HG03196 (cell line): ENCODE measurements at regions not wholly inside any gene's neighbourhood (a gene's known extent, or its start where the extent isn't known, plus 50 kb on each side); places are given as distances from the start of the nearest gene placed in this dataset.

ENCODE experiments used
- ATAC-seq: cut with Tn5 transposase; IDR thresholded peaks from one replicate; pipeline ENCODE4 v1.9.1; 2021; ENCODE audit not compliant: unreplicated experiment

DNA sequence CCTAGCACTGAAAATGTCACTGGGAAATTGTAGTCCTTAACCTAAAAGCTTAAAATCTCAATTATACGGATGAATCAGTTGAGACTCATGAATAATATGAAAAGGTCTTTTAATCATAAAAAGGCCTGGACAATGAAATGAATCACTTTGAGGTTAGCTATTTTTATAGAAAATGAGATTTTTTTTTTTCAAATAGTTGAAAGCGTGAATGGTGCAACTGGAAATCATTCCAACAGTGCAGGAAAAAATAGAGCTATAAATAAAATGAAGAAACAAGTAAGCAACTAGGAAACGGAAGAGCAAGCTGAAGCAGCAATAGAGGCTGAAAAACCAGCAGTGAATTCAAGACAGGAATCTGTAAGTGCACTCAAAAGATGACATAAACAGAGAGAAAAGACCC is 142.9 kb downstream of the BACH1 start:
- ATAC-seq = no peak

DNA sequence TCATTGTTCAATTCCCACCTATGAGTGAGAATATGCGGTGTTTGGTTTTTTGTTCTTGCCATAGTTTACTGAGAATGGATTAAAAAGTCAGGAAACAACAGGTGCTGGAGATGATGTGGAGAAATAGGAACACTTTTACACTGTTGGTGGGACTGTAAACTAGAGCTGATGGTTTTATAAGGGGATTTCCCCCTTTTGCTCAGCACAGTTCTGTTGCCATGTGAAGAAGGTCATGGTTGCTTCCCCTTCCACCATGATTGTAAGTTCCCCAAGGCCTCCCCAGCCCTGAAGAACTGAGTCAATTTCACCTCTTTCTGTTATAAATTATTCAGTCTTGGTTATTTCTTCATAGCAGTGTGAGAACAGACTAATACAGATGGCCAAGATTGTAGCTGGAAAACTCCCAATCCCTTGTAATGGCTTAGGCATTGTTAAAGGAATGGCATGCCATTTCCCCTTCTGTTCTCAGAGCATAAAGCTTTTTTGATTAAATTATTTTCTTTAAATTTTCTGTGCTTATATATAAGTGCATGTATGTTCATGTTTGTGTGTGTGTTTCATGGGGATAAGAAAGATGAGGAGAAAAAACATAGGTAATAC is 144.8 kb downstream of the BACH1 start:
- ATAC-seq = no peak

DNA sequence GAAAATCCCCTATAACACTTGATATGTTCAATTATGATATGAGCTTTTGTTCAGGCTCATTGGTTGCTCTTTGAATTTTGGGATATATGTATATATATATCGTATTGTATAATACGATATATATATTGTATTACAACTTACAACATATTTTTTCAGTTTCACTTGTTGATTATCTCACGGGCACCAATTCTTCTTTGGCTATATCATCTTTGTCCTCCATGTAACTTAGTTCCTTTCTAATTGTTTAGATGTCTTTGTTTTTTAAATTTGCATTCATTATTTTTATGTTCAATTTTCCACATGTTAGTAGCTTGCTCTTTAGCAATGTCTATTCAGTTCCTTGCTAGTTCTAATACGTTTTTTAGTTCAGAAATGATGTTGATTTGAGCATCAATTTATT is 150.0 kb downstream of the BACH1 start:
- ATAC-seq = no peak

GRCh38 chr21:29449306-29449950 is 150.7 kb downstream of the BACH1 start:
- no peak for ATAC-seq

DNA sequence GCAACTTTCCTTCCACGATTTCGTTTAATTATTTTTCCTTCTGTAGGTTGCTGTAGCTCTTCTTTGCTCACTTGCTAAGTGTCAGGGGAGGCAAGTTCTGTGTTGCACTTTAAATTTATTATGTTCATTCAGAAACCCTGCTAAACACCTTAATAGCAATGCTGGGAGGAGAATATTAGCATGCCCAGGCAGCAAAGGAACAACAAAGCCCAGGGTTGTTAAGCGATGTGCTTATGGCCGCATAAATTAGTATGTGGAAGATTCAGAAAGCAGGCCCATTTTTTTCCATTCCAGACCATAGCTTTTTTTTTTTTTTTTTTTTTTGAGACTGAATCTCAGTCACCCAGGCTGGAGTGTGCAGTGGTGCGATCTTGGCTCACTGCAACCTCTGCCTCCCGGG is 151.3 kb downstream of the BACH1 start:
- ATAC-seq = no peak

- no peak for ATAC-seq
These were observed 154.8 kb downstream of the BACH1 start for GRCh38 chr21:29453511-29453910.

GRCh38 chr21:29454179-29454578 is 155.5 kb downstream of the BACH1 start:
- no peak for ATAC-seq

DNA sequence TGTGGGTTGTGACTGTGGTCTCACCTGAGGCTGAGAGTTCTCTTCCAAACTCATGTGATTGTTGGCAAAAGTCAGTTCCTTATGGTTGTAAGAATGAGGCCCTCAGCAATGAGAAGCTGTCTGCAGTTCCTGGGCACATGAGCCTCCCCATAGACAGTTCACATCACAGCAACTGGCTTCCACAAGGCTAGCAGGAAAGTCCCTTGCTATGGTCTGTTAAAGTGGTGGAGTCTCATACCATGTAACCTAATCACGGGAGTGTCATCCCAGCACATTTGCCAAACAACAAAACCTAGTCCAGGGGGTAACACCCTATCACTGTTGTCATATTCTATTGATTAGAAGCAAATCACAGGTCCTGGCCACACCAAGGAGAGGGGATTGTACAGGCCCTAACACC is 163.8 kb downstream of the BACH1 start:
- no peak for ATAC-seq

GRCh38 chr21:29465546-29465945 is 166.8 kb downstream of the BACH1 start:
- no peak for ATAC-seq

DNA sequence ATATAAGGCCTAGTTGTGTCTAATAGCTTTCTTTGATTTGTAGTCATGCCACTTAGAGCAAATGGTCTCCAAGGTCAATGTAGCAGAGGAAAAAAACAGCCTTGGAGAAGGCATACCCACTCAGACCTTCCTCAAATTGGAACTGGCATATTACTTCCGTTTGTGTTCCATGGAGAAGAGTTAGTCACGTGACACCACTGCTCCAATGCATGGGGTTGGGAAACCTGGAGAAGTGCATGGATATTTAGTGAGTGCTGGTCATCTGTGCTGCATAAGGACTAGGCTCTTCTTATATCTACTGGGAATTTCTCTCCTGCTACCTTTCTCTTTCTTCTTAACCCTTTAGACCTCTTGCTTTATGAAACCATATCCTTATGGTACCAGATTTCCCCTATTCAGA is 167.8 kb downstream of the BACH1 start:
- ATAC-seq = no peak

GRCh38 chr21:29470397-29470796 is 171.7 kb downstream of the BACH1 start:
- ATAC-seq = no peak

GRCh38 chr21:29473808-29474207 is 175.1 kb downstream of the BACH1 start:
- no peak for ATAC-seq

GRCh38 chr21:29475329-29475728 is 176.6 kb downstream of the BACH1 start:
- ATAC-seq = no peak

DNA sequence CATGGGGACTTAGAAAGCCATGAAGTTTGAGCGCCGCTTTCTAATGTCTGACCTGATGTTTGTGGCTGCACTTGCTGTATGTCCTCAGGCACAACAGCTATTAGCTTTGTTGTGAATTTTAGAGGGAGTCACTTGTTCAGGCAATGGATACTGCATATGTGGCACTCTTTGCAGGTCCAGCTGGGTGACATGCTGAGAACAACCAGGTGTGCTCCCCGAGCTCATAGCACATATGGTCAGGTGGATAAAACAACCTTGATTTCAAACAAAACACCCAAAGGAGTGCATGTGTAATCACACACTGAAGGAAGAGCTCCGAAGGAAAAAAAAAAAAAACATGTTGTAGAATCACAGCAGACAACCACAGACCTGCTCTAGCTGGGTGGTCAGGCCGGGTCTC is 178.6 kb downstream of the BACH1 start:
- no peak for ATAC-seq

- ATAC-seq = no peak
These were observed 179.2 kb downstream of the BACH1 start for GRCh38 chr21:29477941-29478340.

DNA sequence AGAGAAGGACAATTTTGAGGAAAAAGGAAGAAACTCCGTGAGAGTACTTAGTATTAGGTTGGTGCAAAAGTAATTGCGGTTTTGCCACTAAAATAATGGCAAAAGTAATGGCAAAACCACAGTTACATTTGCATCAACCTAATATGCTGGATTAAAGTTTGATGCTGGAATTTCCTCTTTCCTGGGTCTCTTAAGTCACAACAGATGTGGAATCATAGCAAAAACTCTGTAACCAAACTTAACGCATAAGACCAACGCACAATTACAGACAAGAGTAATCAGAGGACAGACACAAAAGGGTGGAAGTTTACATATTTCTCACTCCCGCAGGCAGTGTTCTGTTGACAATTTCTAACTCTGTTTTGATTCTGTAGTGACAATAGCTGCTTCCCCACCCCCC is 182.4 kb downstream of the BACH1 start:
- no peak for ATAC-seq

DNA sequence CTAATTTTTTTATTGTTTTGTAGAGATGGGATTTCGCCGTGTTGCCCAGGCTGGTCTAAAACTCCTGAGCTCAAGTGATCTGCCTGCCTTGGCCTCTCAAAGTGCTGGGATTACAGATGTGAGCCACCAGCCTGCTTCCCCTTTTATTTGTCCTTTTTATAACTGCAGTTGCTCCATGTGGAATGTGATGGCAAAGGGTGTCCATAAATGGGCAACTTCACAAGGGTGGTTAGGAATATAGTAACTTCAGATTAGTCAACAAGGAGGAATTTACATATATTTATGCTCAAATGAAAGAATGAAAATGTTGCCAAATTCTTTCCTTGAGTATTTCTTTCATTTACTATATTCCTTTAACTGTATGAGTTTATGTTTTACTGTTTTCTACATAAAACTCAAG is 182.9 kb downstream of the BACH1 start:
- ATAC-seq = no peak

GRCh38 chr21:29486306-29486807 is 187.6 kb downstream of the BACH1 start:
- no peak for ATAC-seq
